ENCODE measurements at regions not wholly inside any gene's neighbourhood (a gene's known extent, or its start where the extent isn't known, plus 50 kb on each side); places are given as distances from the start of the nearest gene placed in this dataset.

DNA sequence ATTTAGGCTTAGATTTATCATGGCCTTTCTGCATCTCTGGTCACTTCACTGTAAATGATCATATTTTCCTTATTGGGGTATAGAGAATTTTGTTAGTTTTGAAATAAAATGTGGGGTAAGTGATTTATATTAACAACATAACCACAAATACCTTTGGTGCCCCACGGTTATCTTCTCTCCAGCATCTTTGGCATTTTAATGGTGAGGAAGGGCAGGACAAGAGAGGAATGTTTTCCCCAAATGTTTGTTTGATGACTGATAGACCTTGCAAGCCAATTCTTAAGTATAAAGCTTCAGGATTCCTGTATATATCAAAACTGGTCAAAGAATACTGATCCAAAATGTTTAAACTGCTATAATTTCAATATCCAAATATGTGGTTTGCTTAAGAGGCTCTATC lies 171.6 kb upstream of the SMLR1 start:
- H3K4me3 ChIP-seq (replicated peaks in 1 of 2; ENCODE audit: low read depth in 2 of 2, low read length in 2 of 2): no peak overlapping the region
- DNase-seq (ENCODE audit: low read depth in 2 of 2): no peak
- TF ChIP-seq, protein P1, sequence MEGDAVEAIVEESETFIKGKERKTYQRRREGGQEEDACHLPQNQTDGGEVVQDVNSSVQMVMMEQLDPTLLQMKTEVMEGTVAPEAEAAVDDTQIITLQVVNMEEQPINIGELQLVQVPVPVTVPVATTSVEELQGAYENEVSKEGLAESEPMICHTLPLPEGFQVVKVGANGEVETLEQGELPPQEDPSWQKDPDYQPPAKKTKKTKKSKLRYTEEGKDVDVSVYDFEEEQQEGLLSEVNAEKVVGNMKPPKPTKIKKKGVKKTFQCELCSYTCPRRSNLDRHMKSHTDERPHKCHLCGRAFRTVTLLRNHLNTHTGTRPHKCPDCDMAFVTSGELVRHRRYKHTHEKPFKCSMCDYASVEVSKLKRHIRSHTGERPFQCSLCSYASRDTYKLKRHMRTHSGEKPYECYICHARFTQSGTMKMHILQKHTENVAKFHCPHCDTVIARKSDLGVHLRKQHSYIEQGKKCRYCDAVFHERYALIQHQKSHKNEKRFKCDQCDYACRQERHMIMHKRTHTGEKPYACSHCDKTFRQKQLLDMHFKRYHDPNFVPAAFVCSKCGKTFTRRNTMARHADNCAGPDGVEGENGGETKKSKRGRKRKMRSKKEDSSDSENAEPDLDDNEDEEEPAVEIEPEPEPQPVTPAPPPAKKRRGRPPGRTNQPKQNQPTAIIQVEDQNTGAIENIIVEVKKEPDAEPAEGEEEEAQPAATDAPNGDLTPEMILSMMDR (IDR thresholded peaks at IDR 0.05; ENCODE audit: low read depth, low read length): no peak

DNA sequence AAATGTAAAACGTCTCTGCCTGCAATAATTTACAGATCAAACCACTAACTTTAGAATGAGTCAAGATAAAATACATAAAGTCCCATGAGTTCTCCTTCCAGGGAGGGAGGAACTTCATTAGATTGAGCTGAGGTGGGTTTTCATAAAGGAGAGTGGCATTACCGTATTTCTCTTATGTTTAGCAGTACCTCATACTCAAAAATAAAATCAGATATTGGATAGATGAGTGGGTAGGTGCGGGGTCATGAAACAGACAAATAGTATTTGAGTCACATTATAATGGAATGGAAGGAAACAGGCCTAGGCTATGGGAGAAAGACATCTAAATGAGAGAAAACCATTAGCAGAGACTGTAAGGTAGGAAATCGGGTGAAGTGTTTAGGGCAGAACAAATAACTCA lies 166.1 kb upstream of the SMLR1 start:
- DNase-seq (ENCODE audit: low read depth in 2 of 2): no peak
- no peak overlapping the region for H3K4me3 ChIP-seq (replicated peaks in 1 of 2; ENCODE audit: low read depth in 2 of 2, low read length in 2 of 2)
- TF ChIP-seq, protein P1 (IDR thresholded peaks at IDR 0.05; ENCODE audit: low read depth, low read length): no peak

DNA sequence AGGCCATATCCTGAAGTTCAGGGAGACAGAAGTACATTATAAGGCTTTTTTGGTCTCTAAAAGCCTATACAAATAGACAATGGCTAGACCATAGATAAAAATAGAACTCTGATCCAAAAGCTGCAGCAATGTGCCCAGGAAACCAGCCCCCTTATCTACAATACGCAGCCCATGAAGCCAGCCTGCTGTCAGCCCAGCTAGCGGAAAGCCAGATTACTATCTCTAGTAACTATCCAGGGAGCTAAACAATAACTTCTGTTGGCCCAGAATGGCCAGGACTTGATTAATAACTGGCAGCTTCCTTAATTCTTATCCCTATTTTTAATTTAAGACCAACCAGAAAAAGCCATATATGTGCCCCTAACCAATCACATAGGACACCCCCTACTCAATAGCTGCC lies 160.4 kb upstream of the SMLR1 start:
- TF ChIP-seq, protein P1 (IDR thresholded peaks at IDR 0.05; ENCODE audit: low read depth, low read length): no peak
- H3K4me3 ChIP-seq (replicated peaks in 1 of 2; ENCODE audit: low read depth in 2 of 2, low read length in 2 of 2): no peak overlapping the region
- no peak for DNase-seq (ENCODE audit: low read depth in 2 of 2)

GRCh38 chr6:130670142-130670541 lies 157.1 kb upstream of the SMLR1 start:
- no peak overlapping the region for H3K4me3 ChIP-seq (replicated peaks in 1 of 2; ENCODE audit: low read depth in 2 of 2, low read length in 2 of 2)
- TF ChIP-seq, protein P1 (IDR thresholded peaks at IDR 0.05; ENCODE audit: low read depth, low read length): no peak
- no peak for DNase-seq (ENCODE audit: low read depth in 2 of 2)

GRCh38 chr6:130671119-130671518 lies 156.1 kb upstream of the SMLR1 start:
- TF ChIP-seq, protein P1 (IDR thresholded peaks at IDR 0.05; ENCODE audit: low read depth, low read length): no peak
- no peak overlapping the region for H3K4me3 ChIP-seq (replicated peaks in 1 of 2; ENCODE audit: low read depth in 2 of 2, low read length in 2 of 2)
- DNase-seq (ENCODE audit: low read depth in 2 of 2): no peak

DNA sequence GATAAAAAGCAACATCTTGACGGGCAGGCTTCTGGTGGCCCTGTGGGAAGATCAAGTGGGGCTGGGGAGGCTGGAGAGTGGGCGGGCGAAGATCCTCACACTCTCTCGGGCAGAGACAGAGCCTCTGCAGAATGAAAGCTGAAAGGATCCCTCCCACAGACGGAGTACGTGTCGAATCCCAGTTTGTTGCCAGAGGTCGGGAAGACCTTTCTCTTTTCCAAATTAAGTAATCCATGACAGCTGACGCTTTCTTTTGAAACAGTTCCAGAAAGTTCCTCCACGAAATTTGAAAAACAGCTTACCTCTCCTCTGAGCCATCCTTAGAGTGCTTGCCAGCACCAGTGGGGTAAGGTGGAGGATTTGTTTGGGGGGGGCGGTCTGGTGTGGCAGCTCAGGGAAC lies 155.6 kb upstream of the SMLR1 start:
- DNase-seq (ENCODE audit: low read depth in 2 of 2): peak in 1 of 2 donors; percentile 47
- TF ChIP-seq, protein P1 (IDR thresholded peaks at IDR 0.05; ENCODE audit: low read depth, low read length): no peak
- no peak overlapping the region for H3K4me3 ChIP-seq (replicated peaks in 1 of 2; ENCODE audit: low read depth in 2 of 2, low read length in 2 of 2)

GRCh38 chr6:130672153-130672552 lies 155.1 kb upstream of the SMLR1 start:
- no peak for DNase-seq (ENCODE audit: low read depth in 2 of 2)
- TF ChIP-seq, protein P1 (IDR thresholded peaks at IDR 0.05; ENCODE audit: low read depth, low read length): no peak
- H3K4me3 ChIP-seq (replicated peaks in 1 of 2; ENCODE audit: low read depth in 2 of 2, low read length in 2 of 2): no peak overlapping the region

Data from cardiac fibroblast (primary cell).